ENCODE measurements at regions not wholly inside any gene's neighbourhood (a gene's known extent, or its start where the extent isn't known, plus 50 kb on each side); places are given as distances from the start of the nearest gene placed in this dataset.

DNA sequence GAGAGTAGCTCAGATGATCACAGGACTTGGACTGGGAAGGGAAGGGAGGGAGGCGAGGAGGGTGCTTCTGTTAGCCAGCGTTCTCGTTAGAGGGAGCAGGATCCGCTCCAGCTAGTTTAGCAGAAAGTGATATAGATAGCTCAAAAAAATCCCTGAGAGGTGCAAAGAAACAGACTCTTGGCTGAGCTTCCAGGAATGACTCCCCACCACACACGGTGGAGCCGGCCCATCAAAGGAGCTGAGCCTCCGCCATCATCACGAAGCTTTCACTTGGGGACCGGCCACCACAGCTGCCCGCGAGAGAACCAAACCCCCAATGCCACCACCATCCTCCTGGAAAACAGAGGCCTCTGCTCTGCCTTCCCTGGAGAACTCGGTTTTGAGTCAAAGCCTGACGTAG, 124.6 kb upstream of the BCL2L14 start:
- H3K36me3 ChIP-seq (ENCODE audit: control insufficient read depth in 2 of 2, extremely low read depth in 1 of 2, insufficient read depth in 2 of 2, low read length in 2 of 2): no peaks in the 10 kb centered on the region
- CTCF ChIA-PET: interaction anchor here (1.1 kb wide), 1 partner anchor 15 kb away, joined by 4 read pairs; no protein-coding TSS in a partner anchor

DNA sequence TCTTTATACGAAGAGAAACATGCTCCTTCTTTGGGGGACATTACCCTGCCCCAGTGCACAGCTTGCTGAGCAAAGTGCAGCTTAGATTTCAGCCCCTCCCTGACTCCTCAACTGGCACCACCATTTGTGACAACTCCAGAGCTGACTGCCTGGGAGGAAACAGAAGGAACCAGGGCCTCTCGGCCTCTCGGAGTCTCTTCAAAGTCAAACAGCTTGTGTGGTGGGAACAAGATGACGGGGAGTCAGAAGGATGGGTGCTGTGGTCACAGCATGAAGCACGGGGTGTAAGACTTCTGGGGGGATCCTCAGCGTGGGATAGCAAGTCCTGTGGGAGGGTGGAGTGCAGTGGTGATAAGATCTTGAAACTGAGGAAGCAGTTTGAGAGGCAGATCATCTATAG, 123.5 kb upstream of the BCL2L14 start:
- ChIA-PET CTCF (interaction anchor here (1.1 kb wide), 1 partner anchor 16 kb away, joined by 3 read pairs; no protein-coding TSS in a partner anchor), POLR2A (no interaction called here)
- FAIRE-seq: no peak
- BruUV-seq (replicated peaks): no TSS peak
- H3K27me3 ChIP-seq (ENCODE audit: control insufficient read depth in 2 of 2, insufficient read depth in 2 of 2, low read length in 2 of 2): peaks cover 4 to 13% of the 10 kb centered on the region in 2 experiments
- H3K27ac ChIP-seq (ENCODE audit: insufficient read depth, low read depth, low read length): no peak overlapping the region
- no peak overlapping the region for H3K4me2 ChIP-seq (ENCODE audit: insufficient read depth, low read length)
- no peaks in the 10 kb centered on the region for H4K20me1 ChIP-seq (replicated peaks; ENCODE audit: control insufficient read depth, extremely low read depth, insufficient read depth, low read length)
- no peak for TF ChIP-seq FOS (IDR thresholded peaks at IDR 0.05; ENCODE audit: borderline replicate concordance, insufficient read depth, low read length)
- no peak for TF ChIP-seq POLR2A (IDR thresholded peaks at IDR 0.05; ENCODE audit: low read depth, low read length)
- TF ChIP-seq EZH2 (IDR thresholded peaks at IDR 0.05; ENCODE audit: borderline replicate concordance, low read depth, low read length, severe bottlenecking): no peak
- TF ChIP-seq GATA2 (IDR thresholded peaks at IDR 0.05; ENCODE audit: insufficient read depth, insufficient read length, low read depth, low read length): no peak
- no peak for TF ChIP-seq JUN (IDR thresholded peaks at IDR 0.05; ENCODE audit: borderline replicate concordance, insufficient read depth, insufficient read length, low read depth)
- TF ChIP-seq, protein P1, sequence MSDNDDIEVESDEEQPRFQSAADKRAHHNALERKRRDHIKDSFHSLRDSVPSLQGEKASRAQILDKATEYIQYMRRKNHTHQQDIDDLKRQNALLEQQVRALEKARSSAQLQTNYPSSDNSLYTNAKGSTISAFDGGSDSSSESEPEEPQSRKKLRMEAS (IDR thresholded peaks at IDR 0.05; ENCODE audit: insufficient read depth, insufficient read length): no peak
- no peak for TF ChIP-seq MYC (IDR thresholded peaks at IDR 0.05; ENCODE audit: low read depth, low read length)
- TF ChIP-seq POLR2AphosphoS5 (IDR thresholded peaks at IDR 0.05; ENCODE audit: insufficient read depth, low read depth, low read length): no peak
- TF ChIP-seq, protein P2, sequence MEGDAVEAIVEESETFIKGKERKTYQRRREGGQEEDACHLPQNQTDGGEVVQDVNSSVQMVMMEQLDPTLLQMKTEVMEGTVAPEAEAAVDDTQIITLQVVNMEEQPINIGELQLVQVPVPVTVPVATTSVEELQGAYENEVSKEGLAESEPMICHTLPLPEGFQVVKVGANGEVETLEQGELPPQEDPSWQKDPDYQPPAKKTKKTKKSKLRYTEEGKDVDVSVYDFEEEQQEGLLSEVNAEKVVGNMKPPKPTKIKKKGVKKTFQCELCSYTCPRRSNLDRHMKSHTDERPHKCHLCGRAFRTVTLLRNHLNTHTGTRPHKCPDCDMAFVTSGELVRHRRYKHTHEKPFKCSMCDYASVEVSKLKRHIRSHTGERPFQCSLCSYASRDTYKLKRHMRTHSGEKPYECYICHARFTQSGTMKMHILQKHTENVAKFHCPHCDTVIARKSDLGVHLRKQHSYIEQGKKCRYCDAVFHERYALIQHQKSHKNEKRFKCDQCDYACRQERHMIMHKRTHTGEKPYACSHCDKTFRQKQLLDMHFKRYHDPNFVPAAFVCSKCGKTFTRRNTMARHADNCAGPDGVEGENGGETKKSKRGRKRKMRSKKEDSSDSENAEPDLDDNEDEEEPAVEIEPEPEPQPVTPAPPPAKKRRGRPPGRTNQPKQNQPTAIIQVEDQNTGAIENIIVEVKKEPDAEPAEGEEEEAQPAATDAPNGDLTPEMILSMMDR (IDR thresholded peaks at IDR 0.05; ENCODE audit: extremely low read depth in 1 of 2, insufficient read depth in 1 of 2, low read depth in 1 of 2, low read length in 2 of 2): no peak
- no peak for DNase-seq (ENCODE audit: low read depth, low spot score)
- no peak overlapping the region for H3K9ac ChIP-seq (replicated peaks; ENCODE audit: extremely low read depth, insufficient read depth, low read length)
- dilution Hi-C loops (cut with MboI; ENCODE audit: extremely low pct_ligation_motif_present, low sequenced_read_pairs) (no loop called here), intact Hi-C loops (cut with micrococcal nuclease) (no loop called here)
- H3K79me2 ChIP-seq (ENCODE audit: control insufficient read depth, insufficient read depth, low read length): no peaks in the 10 kb centered on the region
- no peak overlapping the region for H2AFZ ChIP-seq (ENCODE audit: low read depth, low read length)
- no peaks in the 10 kb centered on the region for H3K9me3 ChIP-seq (replicated peaks; ENCODE audit: control insufficient read depth, insufficient read depth, low read length)
- no peaks in the 10 kb centered on the region for H3K9me1 ChIP-seq (replicated peaks; ENCODE audit: control insufficient read depth, extremely low read depth, insufficient read depth, low read length)
- no peak overlapping the region for H3K4me3 ChIP-seq (replicated peaks in 1 of 3; ENCODE audit: insufficient read depth in 1 of 3, low read depth in 1 of 3, low read length in 3 of 3)
- no peaks in the 10 kb centered on the region for H3K4me1 ChIP-seq (ENCODE audit: control insufficient read depth, extremely low read depth, insufficient read depth, low read length)
- no peaks in the 10 kb centered on the region for H3K36me3 ChIP-seq (ENCODE audit: control insufficient read depth in 2 of 2, extremely low read depth in 1 of 2, insufficient read depth in 2 of 2, low read length in 2 of 2)

More for the DNA sequence above, 124.6 kb upstream of the BCL2L14 start:
- Histone ChIP-seq H3K9ac (replicated peaks; ENCODE audit: extremely low read depth, insufficient read depth, low read length) (no peak overlapping the region), H3K27me3 (ENCODE audit: control insufficient read depth in 2 of 2, insufficient read depth in 2 of 2, low read length in 2 of 2) (peaks cover 4 to 10% of the 10 kb centered on the region in 2 experiments), H3K27ac (ENCODE audit: insufficient read depth, low read depth, low read length) (no peak overlapping the region), H3K9me3 (replicated peaks; ENCODE audit: control insufficient read depth, insufficient read depth, low read length) (no peaks in the 10 kb centered on the region), H3K4me1 (ENCODE audit: control insufficient read depth, extremely low read depth, insufficient read depth, low read length) (no peaks in the 10 kb centered on the region), H3K4me3 (replicated peaks in 1 of 3; ENCODE audit: insufficient read depth in 1 of 3, low read depth in 1 of 3, low read length in 3 of 3) (no peak overlapping the region), H3K79me2 (ENCODE audit: control insufficient read depth, insufficient read depth, low read length) (no peaks in the 10 kb centered on the region), H2AFZ (ENCODE audit: low read depth, low read length) (no peak overlapping the region), H4K20me1 (replicated peaks; ENCODE audit: control insufficient read depth, extremely low read depth, insufficient read depth, low read length) (no peaks in the 10 kb centered on the region), H3K4me2 (ENCODE audit: insufficient read depth, low read length) (no peak overlapping the region), H3K9me1 (replicated peaks; ENCODE audit: control insufficient read depth, extremely low read depth, insufficient read depth, low read length) (no peaks in the 10 kb centered on the region)
- no peak for TF ChIP-seq MYC (IDR thresholded peaks at IDR 0.05; ENCODE audit: low read depth, low read length)
- TF ChIP-seq GATA2 (IDR thresholded peaks at IDR 0.05; ENCODE audit: insufficient read depth, insufficient read length, low read depth, low read length): no peak
- DNase-seq (ENCODE audit: low read depth, low spot score) (no peak), FAIRE-seq (no peak)
- intact Hi-C loops (cut with micrococcal nuclease): no loop called here
- BruUV-seq (replicated peaks): no TSS peak
- POLR2A ChIA-PET: no interaction called here
- dilution Hi-C loops (cut with MboI; ENCODE audit: extremely low pct_ligation_motif_present, low sequenced_read_pairs): no loop called here
